H1 (cell line): ENCODE measurements at regions not wholly inside any gene's neighbourhood (a gene's known extent, or its start where the extent isn't known, plus 50 kb on each side); places are given as distances from the start of the nearest gene placed in this dataset.

Source experiments
- CHD2 ChIP-seq: IDR thresholded peaks from 2 replicates; pipeline ENCODE4 v1.6.1; 2012; ENCODE audit warnings: low read length, improper control_type of control experiment
- CREB1 ChIP-seq: IDR thresholded peaks from 2 replicates; pipeline ENCODE4 v1.6.1; 2012; ENCODE audit warnings: inconsistent platforms
- FOSL1 ChIP-seq: IDR thresholded peaks from 2 replicates; pipeline ENCODE4 v1.6.1; 2011; ENCODE audit warnings: mild to moderate bottlenecking, low read depth, low read length, moderate library complexity; ENCODE audit not compliant: insufficient read depth
- GABPA ChIP-seq: IDR thresholded peaks from 2 replicates; pipeline ENCODE4 v1.6.1; 2011; ENCODE audit warnings: mild to moderate bottlenecking, low read length, moderate library complexity, borderline replicate concordance; ENCODE audit not compliant: insufficient read depth
- POLR2A ChIP-seq, 2 experiments: IDR thresholded peaks; 1 replicate in 1 of 2; 2 replicates in 1 of 2; pipeline ENCODE4 v1.6.1; 2011; ENCODE audit warnings: low read depth in 2 of 2, low read length in 2 of 2, mild to moderate bottlenecking in 2 of 2; ENCODE audit errors: control extremely low read depth in 1 of 2
- POLR2AphosphoS5 ChIP-seq: IDR thresholded peaks from 2 replicates; pipeline ENCODE4 v1.6.1; 2011; ENCODE audit warnings: low read depth, low read length
- RAD21 ChIP-seq, 2 experiments: IDR thresholded peaks in 1 of 2; conservative IDR thresholded peaks in 1 of 2; 2 replicates each; pipeline ENCODE4 v1.6.1; 2011; ENCODE audit warnings: low read depth in 2 of 2, low read length in 2 of 2, improper control_type of control experiment in 1 of 2, inconsistent platforms in 1 of 2, mild to moderate bottlenecking in 1 of 2, moderate library complexity in 1 of 2
- SRF ChIP-seq: IDR thresholded peaks from 2 replicates; pipeline ENCODE4 v1.6.1; 2011; ENCODE audit warnings: mild to moderate bottlenecking, low read depth, low read length, moderate library complexity
- USF2 ChIP-seq: IDR thresholded peaks from 2 replicates; pipeline ENCODE4 v1.6.1; 2011; ENCODE audit warnings: low read length, improper control_type of control experiment
- TF ChIP-seq, protein P1 (sequence below), 3 experiments: IDR thresholded peaks; 1 replicate in 2 of 3; 2 replicates in 1 of 3; pipeline versions ENCODE4 v1.5.1 to v1.6.1; 2011; ENCODE audit warnings: low read length in 3 of 3, mild to moderate bottlenecking in 3 of 3, inconsistent platforms in 2 of 3, low read depth in 1 of 3, moderate library complexity in 1 of 3; ENCODE audit not compliant: insufficient read depth in 1 of 3; ENCODE audit errors: control extremely low read depth in 1 of 3
- TF ChIP-seq, protein P2 (sequence below): IDR thresholded peaks from 2 replicates; pipeline ENCODE4 v1.6.1; 2012; ENCODE audit warnings: inconsistent platforms

DNA sequence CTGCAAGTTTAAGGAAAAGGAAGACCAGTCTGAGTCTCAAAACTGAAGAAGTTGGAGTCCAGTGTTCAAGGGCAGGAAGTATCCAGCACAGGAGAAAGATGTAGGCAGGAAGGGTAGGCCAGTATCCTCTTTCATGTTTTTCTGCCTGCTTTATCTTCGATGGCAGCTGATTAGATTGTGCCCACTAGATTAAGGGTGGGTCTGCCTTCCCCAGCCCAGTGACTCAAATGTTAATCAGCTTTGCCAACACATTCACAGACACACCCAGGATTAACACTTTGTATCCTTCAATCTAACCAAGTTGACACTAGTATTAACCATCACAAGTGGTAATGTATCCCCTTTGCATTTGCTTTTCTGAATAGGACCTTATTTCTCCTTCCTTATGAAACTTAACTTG is 535.9 kb upstream of the FTMT start:
- TF ChIP-seq GABPA (no peak), USF2 (no peak), FOSL1 (no peak), POLR2A (IDR thresholded peaks at IDR 0.05; ENCODE audit: control extremely low read depth in 1 of 2, low read depth in 2 of 2, low read length in 2 of 2) (no peak), CHD2 (no peak), POLR2AphosphoS5 (no peak), RAD21 (IDR thresholded peaks at IDR 0.05 in 1 of 2, conservative IDR thresholded peaks at IDR 0.05 in 1 of 2; ENCODE audit: low read depth in 2 of 2, low read length in 2 of 2) (no peak), SRF (no peak), CREB1 (no peak)
- TF ChIP-seq, protein P1, sequence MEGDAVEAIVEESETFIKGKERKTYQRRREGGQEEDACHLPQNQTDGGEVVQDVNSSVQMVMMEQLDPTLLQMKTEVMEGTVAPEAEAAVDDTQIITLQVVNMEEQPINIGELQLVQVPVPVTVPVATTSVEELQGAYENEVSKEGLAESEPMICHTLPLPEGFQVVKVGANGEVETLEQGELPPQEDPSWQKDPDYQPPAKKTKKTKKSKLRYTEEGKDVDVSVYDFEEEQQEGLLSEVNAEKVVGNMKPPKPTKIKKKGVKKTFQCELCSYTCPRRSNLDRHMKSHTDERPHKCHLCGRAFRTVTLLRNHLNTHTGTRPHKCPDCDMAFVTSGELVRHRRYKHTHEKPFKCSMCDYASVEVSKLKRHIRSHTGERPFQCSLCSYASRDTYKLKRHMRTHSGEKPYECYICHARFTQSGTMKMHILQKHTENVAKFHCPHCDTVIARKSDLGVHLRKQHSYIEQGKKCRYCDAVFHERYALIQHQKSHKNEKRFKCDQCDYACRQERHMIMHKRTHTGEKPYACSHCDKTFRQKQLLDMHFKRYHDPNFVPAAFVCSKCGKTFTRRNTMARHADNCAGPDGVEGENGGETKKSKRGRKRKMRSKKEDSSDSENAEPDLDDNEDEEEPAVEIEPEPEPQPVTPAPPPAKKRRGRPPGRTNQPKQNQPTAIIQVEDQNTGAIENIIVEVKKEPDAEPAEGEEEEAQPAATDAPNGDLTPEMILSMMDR (IDR thresholded peaks at IDR 0.05; ENCODE audit: control extremely low read depth in 1 of 3, insufficient read depth in 1 of 3, low read depth in 1 of 3, low read length in 3 of 3): no peak
- TF ChIP-seq, protein P2, sequence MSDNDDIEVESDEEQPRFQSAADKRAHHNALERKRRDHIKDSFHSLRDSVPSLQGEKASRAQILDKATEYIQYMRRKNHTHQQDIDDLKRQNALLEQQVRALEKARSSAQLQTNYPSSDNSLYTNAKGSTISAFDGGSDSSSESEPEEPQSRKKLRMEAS: no peak
